DLD1 (cell line): ENCODE measurements at regions not wholly inside any gene's neighbourhood (a gene's known extent, or its start where the extent isn't known, plus 50 kb on each side); places are given as distances from the start of the nearest gene placed in this dataset.

Experiments used
- in situ Hi-C: cut with HindIII; loops from 2 replicates; pipeline ENCODE4 v1.10.0; 2017; ENCODE audit warnings: low sequenced_read_pairs

- in situ Hi-C loops, result no loop called here
Measured at GRCh38 chr10:4456776-4457175, 369.2 kb upstream of the AKR1E2 start.

- in situ Hi-C loops, result no loop called here
Measured at GRCh38 chr10:4456279-4456678, 369.7 kb upstream of the AKR1E2 start.

- in situ Hi-C loops, result no loop called here
Measured at GRCh38 chr10:4453950-4454349, 372.1 kb upstream of the AKR1E2 start.

GRCh38 chr10:4453276-4453675 lies 372.7 kb upstream of the AKR1E2 start:
- in situ Hi-C loops, result no loop called here

GRCh38 chr10:4450981-4451908 lies 374.8 kb upstream of the AKR1E2 start:
- in situ Hi-C loops, result no loop called here

GRCh38 chr10:4450169-4450568 lies 375.8 kb upstream of the AKR1E2 start:
- in situ Hi-C loops, result no loop called here

- in situ Hi-C loops, result no loop called here
Measured at GRCh38 chr10:4448030-4448429, 378.0 kb upstream of the AKR1E2 start.

GRCh38 chr10:4443419-4443818 lies 382.6 kb upstream of the AKR1E2 start:
- in situ Hi-C loops, result no loop called here

GRCh38 chr10:4442296-4442695 lies 383.7 kb upstream of the AKR1E2 start:
- in situ Hi-C loops, result no loop called here

- in situ Hi-C loops, result no loop called here
Measured at GRCh38 chr10:4440260-4440659, 385.7 kb upstream of the AKR1E2 start.

- in situ Hi-C loops, result no loop called here
Measured at GRCh38 chr10:4437791-4438190, 388.2 kb upstream of the AKR1E2 start.

GRCh38 chr10:4437061-4437460 lies 388.9 kb upstream of the AKR1E2 start:
- in situ Hi-C loops, result no loop called here

- in situ Hi-C loops, result no loop called here
Measured at GRCh38 chr10:4436103-4436502, 389.9 kb upstream of the AKR1E2 start.

- in situ Hi-C loops, result loop anchor here (5.0 kb wide), 1 partner anchor 38 kb away; no protein-coding TSS in a partner anchor
Measured at GRCh38 chr10:4434516-4435071, 391.4 kb upstream of the AKR1E2 start.

- in situ Hi-C loops, result loop anchor here (5.0 kb wide), 1 partner anchor 38 kb away; no protein-coding TSS in a partner anchor
Measured at GRCh38 chr10:4434105-4434504, 391.9 kb upstream of the AKR1E2 start.

GRCh38 chr10:4431114-4431863 lies 394.7 kb upstream of the AKR1E2 start:
- in situ Hi-C loops, result loop anchor here (5.0 kb wide), 1 partner anchor 41 kb away; no protein-coding TSS in a partner anchor

GRCh38 chr10:4429571-4429970 lies 396.4 kb upstream of the AKR1E2 start:
- in situ Hi-C loops, result no loop called here

GRCh38 chr10:4427532-4427931 lies 398.5 kb upstream of the AKR1E2 start:
- in situ Hi-C loops, result no loop called here

- in situ Hi-C loops, result no loop called here
Measured at GRCh38 chr10:4426866-4427265, 399.1 kb upstream of the AKR1E2 start.

- in situ Hi-C loops, result no loop called here
Measured at GRCh38 chr10:4409319-4409718, 416.7 kb upstream of the AKR1E2 start.

GRCh38 chr10:4407783-4408182 lies 418.2 kb upstream of the AKR1E2 start:
- in situ Hi-C loops, result no loop called here
